ENCODE measurements at regions not wholly inside any gene's neighbourhood (a gene's known extent, or its start where the extent isn't known, plus 50 kb on each side); places are given as distances from the start of the nearest gene placed in this dataset.

GRCh38 chr18:72648481-72648960 is 104.4 kb upstream of the CBLN2 start:
- TF ChIP-seq REST (IDR thresholded peaks at IDR 0.05; ENCODE audit: low read depth) (no peak), USF1 (IDR thresholded peaks at IDR 0.05) (no peak), MAX (IDR thresholded peaks at IDR 0.05) (no peak), YY1 (IDR thresholded peaks at IDR 0.05; ENCODE audit: low read depth) (no peak), TAF1 (IDR thresholded peaks at IDR 0.05; ENCODE audit: low read depth) (no peak), CEBPB (IDR thresholded peaks at IDR 0.05) (no peak), ZBTB7A (IDR thresholded peaks at IDR 0.05; ENCODE audit: low read depth) (no peak), EGR1 (IDR thresholded peaks at IDR 0.05) (no peak), EP300 (IDR thresholded peaks at IDR 0.05; ENCODE audit: borderline replicate concordance) (no peak), RAD21 (IDR thresholded peaks at IDR 0.05; ENCODE audit: low read depth) (no peak), FOXM1 (IDR thresholded peaks at IDR 0.05; ENCODE audit: borderline replicate concordance, low read depth) (no peak), TEAD4 (IDR thresholded peaks at IDR 0.05) (no peak), CREB1 (IDR thresholded peaks at IDR 0.05; ENCODE audit: low read depth) (no peak)

- no peak for TF ChIP-seq CREB1 (IDR thresholded peaks at IDR 0.05; ENCODE audit: low read depth)
- no peak for TF ChIP-seq YY1 (IDR thresholded peaks at IDR 0.05; ENCODE audit: low read depth)
- no peak for TF ChIP-seq EP300 (IDR thresholded peaks at IDR 0.05; ENCODE audit: borderline replicate concordance)
- TF ChIP-seq CEBPB (IDR thresholded peaks at IDR 0.05) = no peak
- TF ChIP-seq TAF1 (IDR thresholded peaks at IDR 0.05; ENCODE audit: low read depth) = no peak
- TF ChIP-seq FOXM1 (IDR thresholded peaks at IDR 0.05; ENCODE audit: borderline replicate concordance, low read depth) = no peak
- TF ChIP-seq REST (IDR thresholded peaks at IDR 0.05; ENCODE audit: low read depth) = no peak
Observed at GRCh38 chr18:72648079-72648478, 103.9 kb upstream of the CBLN2 start.

GRCh38 chr18:72640557-72640956 is 96.4 kb upstream of the CBLN2 start:
- no peak for TF ChIP-seq RAD21 (IDR thresholded peaks at IDR 0.05; ENCODE audit: low read depth)
- TF ChIP-seq CREB1 (IDR thresholded peaks at IDR 0.05; ENCODE audit: low read depth) = no peak
- no peak for TF ChIP-seq EGR1 (IDR thresholded peaks at IDR 0.05)
- TF ChIP-seq TCF12 (IDR thresholded peaks at IDR 0.05; ENCODE audit: low read depth) = no peak
- no peak for TF ChIP-seq NFIC (IDR thresholded peaks at IDR 0.05)
- TF ChIP-seq CEBPB (IDR thresholded peaks at IDR 0.05) = no peak
- no peak for TF ChIP-seq MAX (IDR thresholded peaks at IDR 0.05)
- TF ChIP-seq ZBTB7A (IDR thresholded peaks at IDR 0.05; ENCODE audit: low read depth) = no peak
- TF ChIP-seq REST (IDR thresholded peaks at IDR 0.05; ENCODE audit: low read depth) = no peak
- no peak for TF ChIP-seq FOXM1 (IDR thresholded peaks at IDR 0.05; ENCODE audit: borderline replicate concordance, low read depth)
- no peak for TF ChIP-seq USF1 (IDR thresholded peaks at IDR 0.05)
- TF ChIP-seq EP300 (IDR thresholded peaks at IDR 0.05; ENCODE audit: borderline replicate concordance) = no peak
- TF ChIP-seq TAF1 (IDR thresholded peaks at IDR 0.05; ENCODE audit: low read depth) = no peak
- no peak for TF ChIP-seq TEAD4 (IDR thresholded peaks at IDR 0.05)
- no peak for TF ChIP-seq YY1 (IDR thresholded peaks at IDR 0.05; ENCODE audit: low read depth)

GRCh38 chr18:72638376-72638775 is 94.2 kb upstream of the CBLN2 start:
- TF ChIP-seq NFIC (IDR thresholded peaks at IDR 0.05) = no peak
- no peak for TF ChIP-seq TEAD4 (IDR thresholded peaks at IDR 0.05)
- TF ChIP-seq TAF1 (IDR thresholded peaks at IDR 0.05; ENCODE audit: low read depth) = no peak
- TF ChIP-seq MAX (IDR thresholded peaks at IDR 0.05) = no peak
- no peak for TF ChIP-seq ZBTB7A (IDR thresholded peaks at IDR 0.05; ENCODE audit: low read depth)
- TF ChIP-seq USF1 (IDR thresholded peaks at IDR 0.05) = no peak
- TF ChIP-seq REST (IDR thresholded peaks at IDR 0.05; ENCODE audit: low read depth) = no peak
- TF ChIP-seq YY1 (IDR thresholded peaks at IDR 0.05; ENCODE audit: low read depth) = no peak
- TF ChIP-seq FOXM1 (IDR thresholded peaks at IDR 0.05; ENCODE audit: borderline replicate concordance, low read depth) = no peak
- TF ChIP-seq EP300 (IDR thresholded peaks at IDR 0.05; ENCODE audit: borderline replicate concordance) = no peak
- TF ChIP-seq CEBPB (IDR thresholded peaks at IDR 0.05) = no peak
- TF ChIP-seq RAD21 (IDR thresholded peaks at IDR 0.05; ENCODE audit: low read depth) = no peak
- no peak for TF ChIP-seq TCF12 (IDR thresholded peaks at IDR 0.05; ENCODE audit: low read depth)
- no peak for TF ChIP-seq EGR1 (IDR thresholded peaks at IDR 0.05)
- no peak for TF ChIP-seq CREB1 (IDR thresholded peaks at IDR 0.05; ENCODE audit: low read depth)
